GM21423 (cell line): ENCODE measurements at regions not wholly inside any gene's neighbourhood (a gene's known extent, or its start where the extent isn't known, plus 50 kb on each side); places are given as distances from the start of the nearest gene placed in this dataset.

Source experiments
- ATAC-seq: cut with Tn5 transposase; IDR thresholded peaks from one replicate; pipeline ENCODE4 v1.9.1; 2021; ENCODE audit warnings: mild to moderate bottlenecking, moderate library complexity; ENCODE audit not compliant: unreplicated experiment

- no peak for ATAC-seq
Measured at GRCh38 chr11:119493712-119494111, 70.7 kb upstream of the THY1 start.

GRCh38 chr11:119491753-119492510 is 69.0 kb upstream of the THY1 start:
- ATAC-seq, result no peak

- ATAC-seq, result no peak
Measured at GRCh38 chr11:119490253-119491006, 67.5 kb upstream of the THY1 start.

- no peak for ATAC-seq
Measured at GRCh38 chr11:119489087-119489486, 66.1 kb upstream of the THY1 start.

- no peak for ATAC-seq
Measured at GRCh38 chr11:119488256-119488995, 65.5 kb upstream of the THY1 start.

GRCh38 chr11:119486691-119487259 is 63.8 kb upstream of the THY1 start:
- no peak for ATAC-seq

GRCh38 chr11:119486016-119486415 is 63.0 kb upstream of the THY1 start:
- ATAC-seq, result no peak

- ATAC-seq, result no peak
Measured at GRCh38 chr11:119484741-119485605, 62.0 kb upstream of the THY1 start.

GRCh38 chr11:119483881-119484371 is 61.0 kb upstream of the THY1 start:
- ATAC-seq, result no peak

- ATAC-seq, result no peak
Measured at GRCh38 chr11:119483341-119483880, 60.4 kb upstream of the THY1 start.

GRCh38 chr11:119482521-119483011 is 59.6 kb upstream of the THY1 start:
- no peak for ATAC-seq

GRCh38 chr11:119481667-119482400 is 58.9 kb upstream of the THY1 start:
- peak; percentile 3 for ATAC-seq

- peak; percentile 62 for ATAC-seq
Measured at GRCh38 chr11:119481021-119481666, 58.2 kb upstream of the THY1 start.

- ATAC-seq, result no peak
Measured at GRCh38 chr11:119480380-119481020, 57.5 kb upstream of the THY1 start.

- no peak for ATAC-seq
Measured at GRCh38 chr11:119479685-119480275, 56.8 kb upstream of the THY1 start.

- no peak for ATAC-seq
Measured at GRCh38 chr11:119478711-119479285, 55.8 kb upstream of the THY1 start.

- no peak for ATAC-seq
Measured at GRCh38 chr11:119476666-119477331, 53.8 kb upstream of the THY1 start.
